ENCODE measurements at regions not wholly inside any gene's neighbourhood (a gene's known extent, or its start where the extent isn't known, plus 50 kb on each side); places are given as distances from the start of the nearest gene placed in this dataset.

DNA sequence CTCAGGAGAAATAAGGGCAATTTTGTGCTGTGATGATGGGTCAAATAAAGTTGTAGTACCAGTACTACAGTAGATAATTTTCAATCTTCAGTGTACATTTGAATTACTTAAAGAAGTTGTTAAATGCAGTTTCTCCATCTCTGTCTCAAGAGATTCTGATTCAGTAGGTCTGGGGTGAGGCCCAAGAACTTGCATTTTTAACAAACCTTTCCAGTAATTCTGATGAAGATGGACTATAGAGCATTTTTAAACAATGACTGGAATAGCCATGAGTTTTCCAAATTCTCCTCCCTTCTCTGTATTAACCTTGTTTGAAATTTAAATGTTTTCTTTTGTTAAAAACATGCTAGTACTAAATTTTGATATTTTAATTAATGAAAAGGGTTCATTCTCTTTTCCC is 127.0 kb upstream of the CD96 start:
- Histone ChIP-seq H3K79me2 (ENCODE audit: low read length) (no peaks in the 10 kb centered on the region), H3K9me3 (ENCODE audit: insufficient read depth, low read length) (no peaks in the 10 kb centered on the region), H3K4me2 (ENCODE audit: low read length) (no peak overlapping the region), H3K4me1 (ENCODE audit: low read length) (peaks cover 6% of the 10 kb centered on the region; the same call in 1 of the 2 replicates), H3K27ac (ENCODE audit: low read length) (no peak overlapping the region), H3K9ac (ENCODE audit: low read length) (no peak overlapping the region), H3K4me3 (ENCODE audit: low read length) (no peak overlapping the region), H3K27me3 (ENCODE audit: low read depth, low read length) (no peaks in the 10 kb centered on the region), H2AFZ (ENCODE audit: low read depth, low read length) (no peak overlapping the region), H3K36me3 (replicated peaks; ENCODE audit: low read depth, low read length) (no peaks in the 10 kb centered on the region), H4K20me1 (ENCODE audit: insufficient read depth, low read length) (no peaks in the 10 kb centered on the region)
- TF ChIP-seq EZH2phosphoT487 (IDR thresholded peaks at IDR 0.05; ENCODE audit: low read depth) (no peak), CTCF (IDR thresholded peaks at IDR 0.05; ENCODE audit: low read depth, low read length) (no peak)

- Histone ChIP-seq H3K36me3 (replicated peaks; ENCODE audit: low read depth, low read length) (no peaks in the 10 kb centered on the region), H3K4me1 (ENCODE audit: low read length) (peaks cover 5% of the 10 kb centered on the region; the same call in 1 of the 2 replicates), H2AFZ (ENCODE audit: low read depth, low read length) (no peak overlapping the region), H3K27me3 (ENCODE audit: low read depth, low read length) (no peaks in the 10 kb centered on the region), H3K4me3 (ENCODE audit: low read length) (no peak overlapping the region), H3K9me3 (ENCODE audit: insufficient read depth, low read length) (no peaks in the 10 kb centered on the region), H3K27ac (ENCODE audit: low read length) (no peak overlapping the region), H3K4me2 (ENCODE audit: low read length) (no peak overlapping the region), H3K9ac (ENCODE audit: low read length) (no peak overlapping the region), H4K20me1 (ENCODE audit: insufficient read depth, low read length) (no peaks in the 10 kb centered on the region), H3K79me2 (ENCODE audit: low read length) (no peaks in the 10 kb centered on the region)
- TF ChIP-seq CTCF (IDR thresholded peaks at IDR 0.05; ENCODE audit: low read depth, low read length) (no peak), EZH2phosphoT487 (IDR thresholded peaks at IDR 0.05; ENCODE audit: low read depth) (no peak)
These were observed 123.6 kb upstream of the CD96 start for GRCh38 chr3:111418391-111418790.

DNA sequence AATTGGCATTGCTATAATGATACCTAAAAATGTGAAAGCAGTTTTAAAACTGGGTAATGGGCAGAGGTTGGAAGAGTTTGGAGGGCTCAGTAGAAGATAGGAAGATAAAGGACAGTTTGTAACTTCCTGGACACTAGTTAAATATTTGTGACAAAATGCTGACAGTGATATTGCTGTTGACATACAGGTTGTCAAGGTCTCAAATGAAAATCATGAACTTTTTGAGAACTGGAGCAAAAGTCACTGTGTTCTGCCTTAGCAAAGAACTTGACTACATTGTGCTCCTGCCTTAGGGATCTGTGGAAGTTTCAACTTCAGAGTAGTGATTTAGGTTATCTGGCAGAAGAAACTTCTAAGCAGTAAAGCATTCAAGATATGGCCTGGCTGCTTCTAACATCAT is 113.7 kb upstream of the CD96 start:
- H3K27ac ChIP-seq (ENCODE audit: low read length): no peak overlapping the region
- H3K36me3 ChIP-seq (replicated peaks; ENCODE audit: low read depth, low read length): no peaks in the 10 kb centered on the region
- H3K4me2 ChIP-seq (ENCODE audit: low read length): no peak overlapping the region
- H4K20me1 ChIP-seq (ENCODE audit: insufficient read depth, low read length): no peaks in the 10 kb centered on the region
- no peak overlapping the region for H3K9ac ChIP-seq (ENCODE audit: low read length)
- no peaks in the 10 kb centered on the region for H3K4me1 ChIP-seq (ENCODE audit: low read length)
- H2AFZ ChIP-seq (ENCODE audit: low read depth, low read length): no peak overlapping the region
- no peaks in the 10 kb centered on the region for H3K79me2 ChIP-seq (ENCODE audit: low read length)
- no peaks in the 10 kb centered on the region for H3K27me3 ChIP-seq (ENCODE audit: low read depth, low read length)
- no peak overlapping the region for H3K4me3 ChIP-seq (ENCODE audit: low read length)
- no peaks in the 10 kb centered on the region for H3K9me3 ChIP-seq (ENCODE audit: insufficient read depth, low read length)
- TF ChIP-seq EZH2phosphoT487 (IDR thresholded peaks at IDR 0.05; ENCODE audit: low read depth) (no peak), CTCF (IDR thresholded peaks at IDR 0.05; ENCODE audit: low read depth, low read length) (no peak)

- H3K4me2 ChIP-seq (ENCODE audit: low read length): no peak overlapping the region
- TF ChIP-seq CTCF (IDR thresholded peaks at IDR 0.05; ENCODE audit: low read depth, low read length) (no peak), EZH2phosphoT487 (IDR thresholded peaks at IDR 0.05; ENCODE audit: low read depth) (no peak)
- H3K27ac ChIP-seq (ENCODE audit: low read length): no peak overlapping the region
These were observed 106.9 kb upstream of the CD96 start for GRCh38 chr3:111434941-111435622.

More at GRCh38 chr3:111434941-111435622, 106.9 kb upstream of the CD96 start:
- Histone ChIP-seq H2AFZ (ENCODE audit: low read depth, low read length) (no peak overlapping the region), H3K27me3 (ENCODE audit: low read depth, low read length) (no peaks in the 10 kb centered on the region), H3K4me1 (ENCODE audit: low read length) (no peaks in the 10 kb centered on the region), H3K9ac (ENCODE audit: low read length) (no peak overlapping the region), H3K36me3 (replicated peaks; ENCODE audit: low read depth, low read length) (no peaks in the 10 kb centered on the region), H3K4me3 (ENCODE audit: low read length) (no peak overlapping the region), H3K9me3 (ENCODE audit: insufficient read depth, low read length) (no peaks in the 10 kb centered on the region), H4K20me1 (ENCODE audit: insufficient read depth, low read length) (no peaks in the 10 kb centered on the region), H3K79me2 (ENCODE audit: low read length) (no peaks in the 10 kb centered on the region)

Data from OCI-LY3 (cell line).